Activated CD8-positive, alpha-beta T cell treated with anti-CD3 and anti-CD28 coated beads, Interleukin-2, amount 10 ng/mL, durations not matched to agents 7 days and 5 days (primary cell): ENCODE measurements at regions not wholly inside any gene's neighbourhood (a gene's known extent, or its start where the extent isn't known, plus 50 kb on each side); places are given as distances from the start of the nearest gene placed in this dataset. TPM values are rescaled to one million over a fixed set of nuclear protein-coding genes. Genes with fewer than 3 reads are reported as not detected.

Experiments used
- ATAC-seq: fragments of 150-1000 bp; cut with Tn5 transposase; one replicate; pipeline ENCODE4 v1.10.0; 2021; ENCODE audit warnings: moderate library complexity
- CTCF ChIA-PET: fragments of 350-600 bp; sonication (Branson Sonifier 250); formaldehyde crosslinking; loops from one replicate; lab custom pipeline; 2021; ENCODE audit warnings: antibody characterized with exemption; lab: Charles Lee
- POLR2A ChIA-PET: fragments of 350-600 bp; sonication (Branson Sonifier 250); formaldehyde crosslinking; loops from one replicate; lab custom pipeline; 2021; ENCODE audit warnings: antibody characterized with exemption; lab: Charles Lee
- DNase-seq: peaks from one replicate; pipeline ENCODE4 v3.0.0-alpha.2; 2020
- H3K27ac Mint-ChIP-seq: one replicate; pipeline ENCODE4 v1.8.0; 2021; ENCODE audit warnings: mild to moderate bottlenecking, mixed read lengths
- H3K27me3 Mint-ChIP-seq: one replicate; pipeline ENCODE4 v1.8.0; 2021; ENCODE audit warnings: low read depth, mixed read lengths
- H3K36me3 Mint-ChIP-seq: one replicate; pipeline ENCODE4 v1.8.0; 2021; ENCODE audit warnings: low read depth, mixed read lengths
- H3K4me1 Mint-ChIP-seq: one replicate; pipeline ENCODE4 v1.8.0; 2021; ENCODE audit warnings: low read depth, mixed read lengths
- H3K4me3 Mint-ChIP-seq: one replicate; pipeline ENCODE4 v1.8.0; 2021; ENCODE audit warnings: mild to moderate bottlenecking, mixed read lengths
- H3K9me3 Mint-ChIP-seq: one replicate; pipeline ENCODE4 v1.8.0; 2022; ENCODE audit warnings: mixed read lengths; ENCODE audit not compliant: insufficient read depth
- microRNA-seq: library from miRNA; unstranded; fragments of <30 nt; microRNA quantifications from one replicate; pipeline ENCODE4 v1.2.0, GENCODE V29; 2022

DNA sequence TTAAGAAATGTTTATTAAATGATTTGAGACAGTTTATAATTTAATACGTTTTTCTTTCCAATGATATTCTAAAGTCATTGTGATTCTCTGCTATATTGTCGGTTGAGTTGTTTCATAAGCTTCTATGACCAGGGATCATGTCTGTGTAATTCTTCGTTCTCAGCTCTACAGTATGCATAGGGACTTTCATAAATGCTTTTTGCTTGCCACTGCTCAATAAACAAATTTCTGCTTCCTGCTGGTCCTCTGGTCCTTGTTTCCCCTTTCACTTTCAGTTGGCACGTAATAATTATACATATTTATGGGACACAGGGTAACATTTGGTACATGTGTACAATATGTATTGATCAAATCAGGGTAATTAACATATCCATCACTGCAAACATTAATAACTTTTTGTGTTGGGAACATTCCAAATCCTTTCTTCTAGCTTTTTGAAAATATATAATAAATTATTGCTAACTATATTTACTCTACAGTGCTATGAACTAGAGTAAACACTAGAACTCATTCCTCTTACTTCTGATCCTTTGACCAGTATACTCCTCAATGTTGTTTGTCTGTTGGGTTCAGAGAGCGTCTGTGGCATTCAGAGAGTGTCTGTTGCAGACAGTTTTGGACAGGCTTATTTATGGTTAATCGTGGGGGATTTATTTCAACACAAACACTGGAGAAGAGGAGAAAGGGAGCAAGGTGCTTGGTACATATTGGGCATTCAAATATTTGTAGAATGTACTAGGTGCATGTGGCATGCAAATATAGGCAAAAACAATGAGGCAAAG, 68.3 kb upstream of the SPANXB1 start:
- DNase-seq (no peak), ATAC-seq (no peak)
- Mint-ChIP-seq H3K27me3 (no peaks in the 10 kb centered on the region), H3K4me1 (no peaks in the 10 kb centered on the region), H3K9me3 (no peaks in the 10 kb centered on the region), H3K4me3 (no peak overlapping the region), H3K27ac (no peak overlapping the region), H3K36me3 (no peaks in the 10 kb centered on the region)
- ChIA-PET POLR2A (no interaction called here), CTCF (no interaction called here)

DNA sequence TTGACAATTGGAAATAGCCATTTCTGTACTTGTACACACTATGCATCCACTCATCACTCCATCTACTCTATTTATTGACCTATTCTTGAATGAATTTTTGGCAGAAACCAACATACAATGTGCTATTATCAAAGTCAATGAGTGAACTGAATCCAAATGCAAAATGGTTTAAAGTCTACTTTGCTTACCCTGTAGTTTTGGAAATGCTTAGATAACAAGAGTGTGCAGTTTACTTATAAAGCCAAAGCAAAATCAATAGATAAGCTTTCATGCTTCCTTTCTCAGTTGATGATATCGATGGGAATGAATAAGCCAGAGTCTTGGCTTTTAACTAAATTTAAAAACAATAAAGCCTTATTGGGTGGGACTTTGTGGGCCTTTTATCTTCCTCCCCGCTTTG, 58.9 kb upstream of the SPANXB1 start:
- no peak overlapping the region for H3K27ac Mint-ChIP-seq
- H3K36me3 Mint-ChIP-seq, result no peaks in the 10 kb centered on the region
- no peaks in the 10 kb centered on the region for H3K27me3 Mint-ChIP-seq
- H3K4me3 Mint-ChIP-seq, result no peak overlapping the region
- no peaks in the 10 kb centered on the region for H3K9me3 Mint-ChIP-seq
- CTCF ChIA-PET, result interaction anchor here (1.4 kb wide), 1 partner anchor 25 kb away, joined by 3 read pairs; no protein-coding TSS in a partner anchor
- POLR2A ChIA-PET, result no interaction called here
- DNase-seq (no peak), ATAC-seq (no peak)
- H3K4me1 Mint-ChIP-seq, result no peaks in the 10 kb centered on the region

GRCh38 chrX:140944710-140945109, 57.7 kb upstream of the SPANXB1 start:
- Mint-ChIP-seq H3K36me3 (no peaks in the 10 kb centered on the region), H3K4me1 (no peaks in the 10 kb centered on the region), H3K27me3 (no peaks in the 10 kb centered on the region), H3K9me3 (no peaks in the 10 kb centered on the region), H3K27ac (no peak overlapping the region), H3K4me3 (no peak overlapping the region)
- ChIA-PET CTCF (interaction anchor here (1.4 kb wide), 1 partner anchor 27 kb away, joined by 3 read pairs; no protein-coding TSS in a partner anchor), POLR2A (no interaction called here)
- ATAC-seq (no peak), DNase-seq (no peak)

DNA sequence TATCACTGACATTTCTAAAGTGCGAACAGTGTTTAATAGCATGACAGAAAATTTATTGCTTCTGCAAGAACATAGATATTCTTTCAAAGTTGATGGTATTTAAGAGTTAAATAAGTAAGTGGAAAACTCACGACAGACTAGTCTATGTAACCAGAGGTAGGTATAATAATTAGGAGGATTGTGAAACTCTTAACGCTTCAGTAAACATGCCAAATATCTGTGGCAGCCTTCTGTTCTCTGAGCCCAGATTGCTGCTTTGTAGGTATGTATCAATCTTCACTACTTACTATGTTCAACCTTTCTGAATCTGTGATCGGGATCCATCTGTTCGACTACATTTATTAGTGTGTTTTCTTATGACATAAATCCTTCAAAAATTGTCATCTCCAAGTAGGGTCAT, 53.6 kb upstream of the SPANXB1 start:
- H3K4me3 Mint-ChIP-seq, result no peak overlapping the region
- ChIA-PET CTCF (no interaction called here), POLR2A (no interaction called here)
- no peak overlapping the region for H3K27ac Mint-ChIP-seq
- no peaks in the 10 kb centered on the region for H3K36me3 Mint-ChIP-seq
- H3K27me3 Mint-ChIP-seq, result no peaks in the 10 kb centered on the region
- DNase-seq (no peak), ATAC-seq (no peak)
- H3K9me3 Mint-ChIP-seq, result no peaks in the 10 kb centered on the region
- no peaks in the 10 kb centered on the region for H3K4me1 Mint-ChIP-seq

DNA sequence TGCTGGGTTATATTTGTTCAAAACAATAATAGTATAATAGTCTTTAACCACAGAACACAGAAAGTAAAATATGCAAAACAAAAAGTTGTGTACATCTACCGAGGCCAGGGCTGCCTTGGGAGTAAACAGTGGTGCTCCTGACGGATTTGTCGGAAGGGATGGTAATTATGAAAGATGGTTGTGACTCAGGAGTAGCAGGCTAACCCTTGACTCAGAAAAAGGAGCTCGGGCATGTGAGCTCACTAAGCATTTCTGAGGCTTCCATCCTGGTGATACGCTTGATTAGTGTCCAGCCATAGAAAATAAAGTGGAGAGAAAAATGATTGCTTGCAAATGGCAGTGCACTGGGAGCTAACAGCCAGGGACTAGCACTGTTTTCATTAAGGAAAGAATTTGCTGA, 53.2 kb upstream of the SPANXB1 start:
- ATAC-seq (no peak), DNase-seq (no peak)
- Mint-ChIP-seq H3K4me1 (no peaks in the 10 kb centered on the region), H3K27me3 (no peaks in the 10 kb centered on the region), H3K36me3 (no peaks in the 10 kb centered on the region), H3K27ac (no peak overlapping the region), H3K9me3 (no peaks in the 10 kb centered on the region), H3K4me3 (no peak overlapping the region)
- CTCF ChIA-PET, result no interaction called here
- POLR2A ChIA-PET, result no interaction called here

Small RNA genes in the stretch of these regions (microRNA-seq; reads per million reads assigned to microRNA genes)
- not detected for gene MIR320D2
